DMS79 (cell line): ENCODE measurements at regions not wholly inside any gene's neighbourhood (a gene's known extent, or its start where the extent isn't known, plus 50 kb on each side); places are given as distances from the start of the nearest gene placed in this dataset.

Experiments used
- DNase-seq: peaks from one replicate; lab custom pipeline; 2025; lab: John Stamatoyannopoulos, UW

- DNase-seq, result no peak
Measured at GRCh38 chr1:87194856-87195255, 133.8 kb upstream of the LMO4 start.

DNA sequence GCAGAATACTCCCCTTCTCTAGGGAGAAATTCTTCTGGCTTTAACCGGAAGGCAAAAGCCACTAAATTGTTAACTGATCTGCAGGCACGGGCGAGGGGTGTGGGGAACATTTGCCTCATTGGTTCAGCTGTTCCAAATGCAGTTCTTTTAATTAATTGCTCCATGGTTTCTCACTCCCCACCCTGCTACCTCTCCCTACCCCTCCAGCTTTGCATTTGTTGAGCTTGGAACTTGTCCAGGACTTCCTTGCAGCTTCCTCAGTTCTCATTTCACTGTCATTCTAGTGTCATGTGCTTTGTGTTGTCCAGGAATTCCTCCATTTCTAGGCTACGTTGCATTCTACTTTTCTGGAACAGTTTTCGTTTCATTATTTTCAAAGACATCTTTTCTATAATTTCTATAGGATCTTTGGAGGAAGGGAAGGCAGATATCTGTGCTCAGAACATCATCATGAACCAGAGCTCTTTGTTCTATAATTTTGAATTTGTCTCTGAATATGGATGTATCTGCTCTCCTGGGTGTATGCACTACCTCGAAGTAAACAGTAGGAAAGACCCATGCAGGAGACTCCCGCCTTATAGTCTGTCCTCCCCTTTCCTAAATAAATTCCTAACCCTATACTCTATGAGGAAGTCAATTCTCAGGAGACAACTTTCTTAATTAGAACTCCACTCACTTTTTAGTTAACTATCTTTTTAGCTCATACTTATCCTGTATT lies 132.4 kb upstream of the LMO4 start:
- DNase-seq, result no peak

DNA sequence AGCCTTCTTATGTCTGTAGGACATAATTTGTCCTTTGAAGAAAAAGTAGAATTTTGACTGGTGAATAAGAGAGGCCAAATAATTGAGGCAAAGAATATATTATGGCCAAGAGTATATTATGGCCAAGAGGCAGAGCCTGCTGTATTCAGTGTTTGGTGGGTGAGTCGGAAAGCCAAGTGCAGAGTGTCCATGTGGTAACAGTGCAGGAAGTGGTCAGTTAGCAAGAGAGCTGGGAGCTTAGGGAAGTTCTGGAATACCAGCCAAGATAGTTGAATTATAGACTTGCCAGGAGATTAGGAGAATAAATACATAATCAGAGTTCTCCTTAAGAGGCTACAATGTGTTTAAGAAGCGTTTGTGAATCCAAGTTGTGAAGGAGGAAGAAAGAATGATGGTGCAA lies 131.5 kb upstream of the LMO4 start:
- DNase-seq, result no peak

DNA sequence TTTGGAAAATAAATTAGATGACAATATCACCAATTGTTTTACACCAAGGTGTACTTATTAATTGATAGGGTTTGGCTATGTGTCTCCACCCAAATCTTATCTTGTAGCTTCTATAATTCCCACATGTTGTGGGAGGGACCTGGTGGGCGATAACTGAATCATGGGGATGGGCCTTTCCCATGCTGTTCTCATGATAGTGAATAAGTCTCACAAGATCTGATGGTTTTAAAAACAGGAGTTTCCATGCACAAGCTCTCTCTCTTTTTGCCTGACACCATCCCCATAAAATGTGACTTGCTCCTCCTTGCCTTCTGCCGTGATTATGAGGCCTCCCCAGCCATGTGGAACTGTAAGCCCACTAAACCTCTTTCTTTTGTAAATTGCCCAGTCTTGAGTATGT lies 131.0 kb upstream of the LMO4 start:
- DNase-seq, result no peak

GRCh38 chr1:87200875-87201638 lies 127.6 kb upstream of the LMO4 start:
- DNase-seq, result peak; percentile 86

DNA sequence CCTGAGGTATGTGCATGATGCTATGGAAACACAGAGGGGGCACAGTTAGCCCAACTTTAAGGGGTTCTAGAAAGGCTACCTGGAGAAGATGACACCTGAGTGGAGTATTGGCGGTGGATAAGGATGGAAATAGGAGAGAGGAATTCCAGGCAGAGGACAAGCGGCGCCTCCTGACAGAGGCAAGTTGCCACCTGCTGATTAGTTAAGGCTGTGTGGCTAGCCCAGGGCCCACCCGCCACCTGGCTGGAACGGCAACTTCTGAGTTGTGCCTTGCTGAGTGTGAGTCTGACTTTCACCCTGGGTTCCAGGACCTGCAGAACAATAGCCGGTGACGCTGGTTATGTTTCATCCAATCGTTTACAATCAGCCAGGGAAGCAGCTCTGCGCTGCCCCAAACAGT lies 126.9 kb upstream of the LMO4 start:
- no peak for DNase-seq

GRCh38 chr1:87202451-87202850 lies 126.2 kb upstream of the LMO4 start:
- DNase-seq, result no peak

- no peak for DNase-seq
Measured at GRCh38 chr1:87202922-87203655, 125.6 kb upstream of the LMO4 start.

GRCh38 chr1:87203904-87204303 lies 124.8 kb upstream of the LMO4 start:
- peak; percentile 49 for DNase-seq

GRCh38 chr1:87204441-87204840 lies 124.2 kb upstream of the LMO4 start:
- no peak for DNase-seq

DNA sequence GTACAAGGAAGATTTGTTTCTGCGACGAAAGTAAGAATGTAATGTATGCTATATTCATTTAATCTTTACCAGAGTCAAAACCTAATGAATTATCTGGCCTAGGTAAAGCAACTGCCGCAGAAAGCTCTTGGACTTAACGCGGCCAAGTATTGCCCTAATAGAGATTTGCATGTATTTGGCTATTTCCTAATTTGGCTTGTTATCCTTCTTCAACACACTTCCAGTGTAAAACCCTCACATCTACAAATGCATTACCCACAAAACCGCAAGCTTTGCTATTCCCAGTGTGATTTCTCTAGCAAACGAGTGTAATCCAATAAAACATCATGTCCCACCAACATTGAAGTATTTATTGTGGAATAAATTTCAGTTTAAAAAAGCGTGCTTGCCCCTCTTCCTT lies 123.8 kb upstream of the LMO4 start:
- no peak for DNase-seq

GRCh38 chr1:87206044-87206831 lies 122.4 kb upstream of the LMO4 start:
- no peak for DNase-seq

- no peak for DNase-seq
Measured at GRCh38 chr1:87208080-87208479, 120.6 kb upstream of the LMO4 start.

DNA sequence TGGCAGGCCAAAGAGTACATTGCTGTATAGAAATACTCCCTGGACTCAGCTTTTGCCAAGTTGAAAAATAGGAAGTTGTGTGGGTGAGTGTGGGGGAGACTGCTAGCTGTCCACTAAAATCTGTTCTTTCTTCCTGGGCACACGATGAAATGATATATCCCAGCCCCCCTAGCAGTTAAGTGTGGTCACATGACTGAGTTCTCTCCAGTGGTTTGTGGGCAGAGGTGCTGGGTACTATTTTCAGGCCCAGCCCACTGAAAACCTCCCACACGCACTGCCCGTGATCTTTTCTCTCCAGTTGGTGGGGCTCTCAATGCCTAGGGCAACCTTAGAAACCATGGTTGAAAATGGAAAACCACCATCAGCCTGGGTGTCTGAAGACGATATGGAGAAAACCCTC lies 119.7 kb upstream of the LMO4 start:
- no peak for DNase-seq

DNA sequence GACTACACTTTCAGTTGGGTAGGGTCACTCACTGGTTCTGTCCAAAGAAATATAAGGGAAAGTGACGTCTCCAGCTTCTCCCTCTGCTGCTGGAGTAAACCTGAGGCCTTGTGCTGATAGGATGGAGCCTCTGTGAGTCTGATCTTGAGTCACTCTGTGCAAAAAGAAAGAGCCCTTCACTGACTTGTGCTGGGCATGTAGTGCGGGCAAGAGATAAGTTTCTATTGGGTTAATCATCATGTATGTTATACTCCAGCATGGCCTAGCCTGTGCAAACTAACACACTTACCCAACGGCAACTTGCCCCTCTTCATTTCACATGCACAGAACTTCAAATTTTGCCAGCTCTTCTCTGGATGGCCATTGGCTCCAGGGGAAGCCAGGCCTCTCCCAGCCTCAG lies 118.5 kb upstream of the LMO4 start:
- DNase-seq, result no peak

DNA sequence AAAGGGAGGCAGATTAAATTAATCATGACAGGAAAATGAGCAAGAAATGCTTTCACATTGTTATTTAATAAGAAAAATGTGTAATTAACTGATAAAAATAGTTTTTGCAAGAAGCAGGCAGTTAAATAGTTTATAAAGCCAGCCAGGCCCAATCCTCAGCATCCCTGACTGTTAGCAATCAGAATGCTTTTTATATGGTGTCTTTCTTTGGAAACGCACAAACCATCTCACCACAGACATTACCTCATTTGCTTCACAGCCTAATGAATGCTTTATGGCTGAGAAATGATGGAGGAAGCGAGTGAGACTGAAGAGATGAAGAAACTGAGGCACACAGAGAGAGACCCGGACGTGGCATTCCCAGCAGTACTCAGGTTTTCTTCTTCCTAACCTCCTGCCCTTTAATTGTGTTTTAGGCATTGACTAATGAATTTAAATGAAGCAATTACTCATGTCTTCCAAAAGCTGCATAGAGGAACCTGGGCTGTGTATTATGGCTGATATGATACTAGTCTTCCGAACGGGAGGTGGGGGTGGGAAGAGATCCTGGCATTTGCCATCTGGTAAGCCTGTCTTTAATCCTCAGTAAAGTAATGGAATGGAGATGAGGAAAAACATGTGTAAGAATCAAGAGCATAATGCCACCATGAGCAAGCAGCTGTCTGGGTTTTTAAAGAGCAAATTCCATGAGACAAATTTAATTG lies 116.1 kb upstream of the LMO4 start:
- no peak for DNase-seq

- no peak for DNase-seq
Measured at GRCh38 chr1:87213135-87213515, 115.6 kb upstream of the LMO4 start.

DNA sequence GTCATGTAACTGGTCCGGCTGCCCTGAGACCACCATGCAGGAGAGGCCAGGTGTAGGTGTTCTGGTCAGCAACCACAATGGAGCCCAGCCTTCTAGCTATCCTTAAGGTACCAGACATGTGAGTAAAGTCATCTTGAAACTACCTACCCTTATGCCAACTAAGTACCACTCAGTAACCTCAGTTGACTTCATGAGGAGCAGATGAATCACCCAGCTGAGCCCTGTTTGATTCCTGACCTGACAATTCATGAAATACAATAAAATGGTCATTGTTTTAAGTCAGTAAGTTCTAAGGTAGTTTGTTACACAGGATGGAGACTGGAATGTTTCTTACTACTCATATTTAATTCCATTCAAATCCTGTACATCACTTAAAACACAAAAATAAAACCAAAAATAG lies 113.1 kb upstream of the LMO4 start:
- DNase-seq, result no peak

DNA sequence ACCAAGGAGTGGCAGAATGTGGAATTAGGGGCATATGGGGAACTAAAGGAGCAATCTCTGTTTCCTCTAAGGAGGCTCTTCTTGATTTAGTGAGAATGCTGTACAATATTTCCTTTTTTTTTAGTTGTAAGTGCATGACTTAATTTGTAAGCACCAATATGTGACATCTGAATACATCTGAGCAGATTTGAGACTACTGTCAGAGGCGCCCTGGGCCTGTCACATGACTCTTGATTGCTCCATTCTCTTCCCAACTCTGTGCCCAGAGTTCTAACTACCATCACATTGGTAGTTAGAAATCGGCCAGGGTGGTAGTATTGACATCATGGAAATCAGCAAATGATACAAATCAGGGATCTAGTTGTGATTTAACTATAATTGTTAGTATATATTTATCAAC lies 110.1 kb upstream of the LMO4 start:
- no peak for DNase-seq

GRCh38 chr1:87219141-87219540 lies 109.5 kb upstream of the LMO4 start:
- no peak for DNase-seq

- no peak for DNase-seq
Measured at GRCh38 chr1:87219626-87220025, 109.1 kb upstream of the LMO4 start.

- no peak for DNase-seq
Measured at GRCh38 chr1:87220993-87221392, 107.7 kb upstream of the LMO4 start.
